ENCODE measurements at regions not wholly inside any gene's neighbourhood (a gene's known extent, or its start where the extent isn't known, plus 50 kb on each side); places are given as distances from the start of the nearest gene placed in this dataset.

GRCh38 chr17:77343031-77343800, 202.4 kb downstream of the SEC14L1 start:
- DNase-seq (ENCODE audit: low spot score): no peak
- in situ Hi-C loops (cut with MboI; ENCODE audit: low pct_unique_long_range_greater_than_20kb, low sequenced_read_pairs, unreplicated experiment): loop anchor here (25.0 kb wide), 1 partner anchor 669 kb away; no protein-coding TSS in a partner anchor
- TF ChIP-seq CTCF (IDR thresholded peaks at IDR 0.05; ENCODE audit: extremely low read depth, insufficient read depth, missing control alignments): no peak

GRCh38 chr17:77344038-77344437, 203.3 kb downstream of the SEC14L1 start:
- DNase-seq (ENCODE audit: low spot score): no peak
- no peak for TF ChIP-seq CTCF (IDR thresholded peaks at IDR 0.05; ENCODE audit: extremely low read depth, insufficient read depth, missing control alignments)

GRCh38 chr17:77345260-77345910, 204.6 kb downstream of the SEC14L1 start:
- TF ChIP-seq CTCF (IDR thresholded peaks at IDR 0.05; ENCODE audit: extremely low read depth, insufficient read depth, missing control alignments): no peak
- no peak for DNase-seq (ENCODE audit: low spot score)
- in situ Hi-C loops (cut with MboI; ENCODE audit: low pct_unique_long_range_greater_than_20kb, low sequenced_read_pairs, unreplicated experiment): loop anchor here (25.0 kb wide), 1 partner anchor 667 kb away; no protein-coding TSS in a partner anchor

More at GRCh38 chr17:77344038-77344437, 203.3 kb downstream of the SEC14L1 start:
- in situ Hi-C loops (cut with MboI; ENCODE audit: low pct_unique_long_range_greater_than_20kb, low sequenced_read_pairs, unreplicated experiment): loop anchor here (25.0 kb wide), 1 partner anchor 668 kb away; no protein-coding TSS in a partner anchor

GRCh38 chr17:77346765-77347164, 206.0 kb downstream of the SEC14L1 start:
- in situ Hi-C loops (cut with MboI; ENCODE audit: low pct_unique_long_range_greater_than_20kb, low sequenced_read_pairs, unreplicated experiment): loop anchor here (25.0 kb wide), 1 partner anchor 666 kb away; no protein-coding TSS in a partner anchor
- no peak for DNase-seq (ENCODE audit: low spot score)
- TF ChIP-seq CTCF (IDR thresholded peaks at IDR 0.05; ENCODE audit: extremely low read depth, insufficient read depth, missing control alignments): no peak

- in situ Hi-C loops (cut with MboI; ENCODE audit: low pct_unique_long_range_greater_than_20kb, low sequenced_read_pairs, unreplicated experiment): loop anchor here (25.0 kb wide), 1 partner anchor 665 kb away; no protein-coding TSS in a partner anchor
- no peak for TF ChIP-seq CTCF (IDR thresholded peaks at IDR 0.05; ENCODE audit: extremely low read depth, insufficient read depth, missing control alignments)
- no peak for DNase-seq (ENCODE audit: low spot score)
Observed at GRCh38 chr17:77347544-77347943, 206.8 kb downstream of the SEC14L1 start.

- in situ Hi-C loops (cut with MboI; ENCODE audit: low pct_unique_long_range_greater_than_20kb, low sequenced_read_pairs, unreplicated experiment): loop anchor here (25.0 kb wide), 1 partner anchor 662 kb away; no protein-coding TSS in a partner anchor
Observed at GRCh38 chr17:77349976-77350830, 209.4 kb downstream of the SEC14L1 start.

More at GRCh38 chr17:77349976-77350830, 209.4 kb downstream of the SEC14L1 start:
- DNase-seq (ENCODE audit: low spot score): no peak
- TF ChIP-seq CTCF (IDR thresholded peaks at IDR 0.05; ENCODE audit: extremely low read depth, insufficient read depth, missing control alignments): no peak

Data from GM13977 (cell line).